ENCODE measurements at regions not wholly inside any gene's neighbourhood (a gene's known extent, or its start where the extent isn't known, plus 50 kb on each side); places are given as distances from the start of the nearest gene placed in this dataset.
A peak's percentile ranks its signal among the peaks of the same experiment; 100 is the strongest.

DNA sequence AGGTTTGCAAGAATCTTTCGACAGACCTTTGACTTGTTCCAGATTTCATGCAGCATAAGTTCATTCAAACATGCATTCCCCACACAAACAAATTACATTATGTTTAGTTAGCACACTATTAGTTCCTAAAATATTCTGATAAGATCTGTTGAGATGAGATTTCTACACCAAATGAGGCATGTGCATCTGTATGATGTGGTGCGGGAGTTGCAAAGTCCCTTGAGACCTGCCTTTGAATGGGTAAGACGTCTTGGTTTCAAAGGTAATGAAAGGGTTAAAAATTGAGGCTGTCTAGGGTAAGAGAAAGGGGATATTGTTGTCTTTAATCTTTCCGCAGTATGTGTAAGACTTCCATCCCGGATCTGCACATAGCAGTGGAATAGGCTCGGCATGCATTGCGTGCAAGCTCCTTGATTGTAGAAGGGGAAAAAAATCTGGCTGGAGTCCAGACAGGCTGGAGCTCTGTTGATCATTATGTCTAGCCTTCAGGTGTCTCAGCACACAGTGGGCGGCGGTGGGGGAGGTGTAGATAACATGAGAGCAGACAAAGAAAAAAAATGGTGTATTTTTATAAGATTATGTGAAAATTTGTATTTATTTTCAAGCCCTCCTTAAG is 296.6 kb downstream of the PTPRC start:
- TF ChIP-seq, protein P1, sequence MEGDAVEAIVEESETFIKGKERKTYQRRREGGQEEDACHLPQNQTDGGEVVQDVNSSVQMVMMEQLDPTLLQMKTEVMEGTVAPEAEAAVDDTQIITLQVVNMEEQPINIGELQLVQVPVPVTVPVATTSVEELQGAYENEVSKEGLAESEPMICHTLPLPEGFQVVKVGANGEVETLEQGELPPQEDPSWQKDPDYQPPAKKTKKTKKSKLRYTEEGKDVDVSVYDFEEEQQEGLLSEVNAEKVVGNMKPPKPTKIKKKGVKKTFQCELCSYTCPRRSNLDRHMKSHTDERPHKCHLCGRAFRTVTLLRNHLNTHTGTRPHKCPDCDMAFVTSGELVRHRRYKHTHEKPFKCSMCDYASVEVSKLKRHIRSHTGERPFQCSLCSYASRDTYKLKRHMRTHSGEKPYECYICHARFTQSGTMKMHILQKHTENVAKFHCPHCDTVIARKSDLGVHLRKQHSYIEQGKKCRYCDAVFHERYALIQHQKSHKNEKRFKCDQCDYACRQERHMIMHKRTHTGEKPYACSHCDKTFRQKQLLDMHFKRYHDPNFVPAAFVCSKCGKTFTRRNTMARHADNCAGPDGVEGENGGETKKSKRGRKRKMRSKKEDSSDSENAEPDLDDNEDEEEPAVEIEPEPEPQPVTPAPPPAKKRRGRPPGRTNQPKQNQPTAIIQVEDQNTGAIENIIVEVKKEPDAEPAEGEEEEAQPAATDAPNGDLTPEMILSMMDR (IDR thresholded peaks at IDR 0.05; ENCODE audit: poor library complexity, severe bottlenecking), result no peak
- TF ChIP-seq EP300 (conservative IDR thresholded peaks at IDR 0.05; ENCODE audit: poor library complexity, severe bottlenecking) (peak; percentile 26), TAF1 (IDR thresholded peaks at IDR 0.05; ENCODE audit: low read depth) (no peak), EZH2 (IDR thresholded peaks at IDR 0.05; ENCODE audit: borderline replicate concordance, insufficient read depth, low read length, poor library complexity, severe bottlenecking) (no peak), POLR2AphosphoS5 (IDR thresholded peaks at IDR 0.05) (peak; percentile 62)
- TF ChIP-seq, protein P2, sequence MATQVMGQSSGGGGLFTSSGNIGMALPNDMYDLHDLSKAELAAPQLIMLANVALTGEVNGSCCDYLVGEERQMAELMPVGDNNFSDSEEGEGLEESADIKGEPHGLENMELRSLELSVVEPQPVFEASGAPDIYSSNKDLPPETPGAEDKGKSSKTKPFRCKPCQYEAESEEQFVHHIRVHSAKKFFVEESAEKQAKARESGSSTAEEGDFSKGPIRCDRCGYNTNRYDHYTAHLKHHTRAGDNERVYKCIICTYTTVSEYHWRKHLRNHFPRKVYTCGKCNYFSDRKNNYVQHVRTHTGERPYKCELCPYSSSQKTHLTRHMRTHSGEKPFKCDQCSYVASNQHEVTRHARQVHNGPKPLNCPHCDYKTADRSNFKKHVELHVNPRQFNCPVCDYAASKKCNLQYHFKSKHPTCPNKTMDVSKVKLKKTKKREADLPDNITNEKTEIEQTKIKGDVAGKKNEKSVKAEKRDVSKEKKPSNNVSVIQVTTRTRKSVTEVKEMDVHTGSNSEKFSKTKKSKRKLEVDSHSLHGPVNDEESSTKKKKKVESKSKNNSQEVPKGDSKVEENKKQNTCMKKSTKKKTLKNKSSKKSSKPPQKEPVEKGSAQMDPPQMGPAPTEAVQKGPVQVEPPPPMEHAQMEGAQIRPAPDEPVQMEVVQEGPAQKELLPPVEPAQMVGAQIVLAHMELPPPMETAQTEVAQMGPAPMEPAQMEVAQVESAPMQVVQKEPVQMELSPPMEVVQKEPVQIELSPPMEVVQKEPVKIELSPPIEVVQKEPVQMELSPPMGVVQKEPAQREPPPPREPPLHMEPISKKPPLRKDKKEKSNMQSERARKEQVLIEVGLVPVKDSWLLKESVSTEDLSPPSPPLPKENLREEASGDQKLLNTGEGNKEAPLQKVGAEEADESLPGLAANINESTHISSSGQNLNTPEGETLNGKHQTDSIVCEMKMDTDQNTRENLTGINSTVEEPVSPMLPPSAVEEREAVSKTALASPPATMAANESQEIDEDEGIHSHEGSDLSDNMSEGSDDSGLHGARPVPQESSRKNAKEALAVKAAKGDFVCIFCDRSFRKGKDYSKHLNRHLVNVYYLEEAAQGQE (IDR thresholded peaks at IDR 0.05; ENCODE audit: borderline replicate concordance), result no peak

All from neural cell (in vitro differentiated cells).